GM12878 (cell line): ENCODE measurements at regions not wholly inside any gene's neighbourhood (a gene's known extent, or its start where the extent isn't known, plus 50 kb on each side); places are given as distances from the start of the nearest gene placed in this dataset.

Experiments
- ATAC-seq: fragments of 200-7000 bp; cut with Tn5 transposase; 3 replicates; pipeline ENCODE4 v1.9.1; 2020; ENCODE audit warnings: mild to moderate bottlenecking, moderate library complexity
- BruUV-seq: library from RNA; stranded (reverse); fragments of 400-500 nt; replicated peaks from 2 replicates; lab custom pipeline; 2021; lab: Mats Ljungman, UMichigan
- CTCF ChIA-PET: fragments of 300-600 bp; sonication (Branson Sonifier 250); formaldehyde crosslinking; extraction: SDS; loops from one replicate; lab custom pipeline; 2021; ENCODE audit warnings: inconsistent platforms; lab: Yijun Ruan, JAX
- POLR2A ChIA-PET: fragments of 350-600 bp; formaldehyde crosslinking; extraction: SDS; loops from one replicate; lab custom pipeline; 2021; ENCODE audit warnings: inconsistent platforms; lab: Charles Lee
- RAD21 ChIA-PET: fragments of 300-600 bp; sonication (Branson Sonifier 250); formaldehyde crosslinking; loops from one replicate; lab custom pipeline; 2023; ENCODE audit warnings: antibody characterized with exemption; ENCODE audit not compliant: unreplicated experiment; lab: Charles Lee
- SMC1A ChIA-PET: fragments of 300-600 bp; sonication (Branson Sonifier 250); formaldehyde crosslinking; loops from one replicate; lab custom pipeline; 2023; ENCODE audit not compliant: unreplicated experiment, uncharacterized antibody; lab: Charles Lee
- DNase-seq: peaks from one replicate; pipeline ENCODE4 v3.0.0-alpha.2; 2011; ENCODE audit warnings: low read depth, low spot score
- FAIRE-seq: peaks from 3 replicates; lab custom pipeline; 2011; peaks lifted over from hg19 to GRCh38; lab: Jason Lieb, UNC
- H2AFZ ChIP-seq: 2 replicates; pipeline ENCODE4 v1.6.0; 2011; ENCODE audit warnings: low read depth, low read length, control low read depth; ENCODE audit not compliant: control insufficient read depth
- H3K27ac ChIP-seq: 2 replicates; pipeline ENCODE4 v1.5.1; 2011; ENCODE audit warnings: control low read depth; ENCODE audit not compliant: control insufficient read depth, insufficient read depth
- H3K27me3 ChIP-seq, 2 experiments: replicated peaks in 1 of 2; 2 replicates each; pipeline versions ENCODE4 v1.6.0 to v1.6.1; 2011; ENCODE audit warnings: low read length in 1 of 2; ENCODE audit not compliant: control insufficient read depth in 2 of 2, insufficient read depth in 2 of 2
- H3K36me3 ChIP-seq, 2 experiments: 2 replicates each; pipeline ENCODE4 v1.5.1; 2011; ENCODE audit warnings: low read length in 1 of 2; ENCODE audit not compliant: control insufficient read depth in 2 of 2, insufficient read depth in 2 of 2
- H3K4me1 ChIP-seq: 2 replicates; pipeline ENCODE4 v1.6.1; 2011; ENCODE audit warnings: mild to moderate bottlenecking, low read length, moderate library complexity, mixed read lengths; ENCODE audit not compliant: control insufficient read depth, insufficient read depth
- H3K4me2 ChIP-seq: 2 replicates; pipeline ENCODE4 v1.6.0; 2011; ENCODE audit warnings: control low read depth; ENCODE audit not compliant: control insufficient read depth, insufficient read depth
- H3K4me3 ChIP-seq: fragments of 200-600 bp; sonication (generic); 2 replicates; pipeline ENCODE4 v1.5.1; 2016
- H3K79me2 ChIP-seq: 2 replicates; pipeline ENCODE4 v1.6.0; 2011; ENCODE audit warnings: low read length; ENCODE audit not compliant: control insufficient read depth, insufficient read depth
- H3K9ac ChIP-seq: 2 replicates; pipeline ENCODE4 v1.8.0; 2011; ENCODE audit warnings: low read length, control low read depth, mixed read lengths; ENCODE audit not compliant: control insufficient read depth, insufficient read depth
- H3K9me3 ChIP-seq: replicated peaks from 3 replicates; pipeline ENCODE4 v1.5.1; 2011; ENCODE audit warnings: mild to moderate bottlenecking, low read length; ENCODE audit not compliant: control insufficient read depth, insufficient read depth
- H4K20me1 ChIP-seq: 2 replicates; pipeline ENCODE4 v1.6.0; 2011; ENCODE audit not compliant: control insufficient read depth, insufficient read depth
- BHLHE40 ChIP-seq, 2 experiments: fragments of 450-650 bp in 1 of 2; IDR thresholded peaks; 2 replicates each; pipeline ENCODE4 v1.6.1; 2011 to 2017; ENCODE audit warnings: low read depth in 2 of 2, borderline replicate concordance in 1 of 2, improper control_type of control experiment in 1 of 2, low read length in 1 of 2, mild to moderate bottlenecking in 1 of 2
- EP300 ChIP-seq, 2 experiments: fragments of 150-350 bp in 1 of 2; IDR thresholded peaks; 2 replicates each; pipeline ENCODE4 v1.6.1; 2011 to 2012; ENCODE audit warnings: low read depth in 2 of 2, low read length in 2 of 2, borderline replicate concordance in 1 of 2, improper control_type of control experiment in 1 of 2, inconsistent platforms in 1 of 2; ENCODE audit not compliant: control insufficient read depth in 1 of 2
- MEF2A ChIP-seq: IDR thresholded peaks from 2 replicates; pipeline ENCODE4 v1.6.1; 2011; ENCODE audit warnings: low read depth, mild to moderate bottlenecking, low read length, moderate library complexity; ENCODE audit not compliant: insufficient read depth
- MYC ChIP-seq: IDR thresholded peaks from 2 replicates; pipeline ENCODE4 v1.6.1; 2011; ENCODE audit warnings: mild to moderate bottlenecking, low read length, moderate library complexity, inconsistent platforms; ENCODE audit not compliant: insufficient read depth, insufficient replicate concordance, insufficient read length, severe bottlenecking
- NFXL1 ChIP-seq: fragments of 450-650 bp; IDR thresholded peaks from 2 replicates; pipeline ENCODE4 v1.6.1; 2017; ENCODE audit warnings: antibody characterized with exemption, mild to moderate bottlenecking, borderline replicate concordance
- NR2C2 ChIP-seq: IDR thresholded peaks from 2 replicates; pipeline ENCODE4 v1.6.1; 2011; ENCODE audit warnings: borderline replicate concordance, low read depth; ENCODE audit not compliant: control insufficient read depth, insufficient read length
- NR2F1 ChIP-seq: fragments of 450-650 bp; conservative IDR thresholded peaks from 2 replicates; pipeline ENCODE4 v1.6.1; 2017; ENCODE audit warnings: mild to moderate bottlenecking
- PAX5 ChIP-seq: IDR thresholded peaks from 2 replicates; pipeline ENCODE4 v1.6.1; 2011; ENCODE audit warnings: low read depth, low read length, borderline replicate concordance
- ZNF384 ChIP-seq: IDR thresholded peaks from 2 replicates; pipeline ENCODE4 v1.6.1; 2012; ENCODE audit warnings: low read depth, mild to moderate bottlenecking, low read length, improper control_type of control experiment, borderline replicate concordance
- WGBS: methylation state at CpG from one replicate; pipeline ENCODE4 v1.1.6; 2016; ENCODE audit warnings: low lambda C conversion rate; ENCODE audit not compliant: insufficient replicate concordance, insufficient coverage; ENCODE audit errors: missing lambda C conversion rate; 5-methylcytosine and 5-hydroxymethylcytosine counted together
- in situ Hi-C: fragments of 300-500 bp; cut with MboI; formaldehyde crosslinking; loops from 9 replicates; pipeline ENCODE4 v1.14.3; 2018; ENCODE audit warnings: mixed read lengths
- intact Hi-C: fragments of 100-400 bp; cut with micrococcal nuclease; formaldehyde crosslinking; loops from one replicate; pipeline ENCODE4 v1.14.2; 2022; ENCODE audit not compliant: unreplicated experiment
- TF ChIP-seq, protein P1 (sequence below), 3 experiments: IDR thresholded peaks in 2 of 3; conservative IDR thresholded peaks in 1 of 3; 2 replicates each; pipeline ENCODE4 v1.5.1; 2011; ENCODE audit warnings: low read depth in 3 of 3, low read length in 3 of 3, mild to moderate bottlenecking in 3 of 3, control low read depth in 2 of 3, moderate library complexity in 2 of 3, inconsistent platforms in 1 of 3, mixed read lengths in 1 of 3; ENCODE audit not compliant: control insufficient read depth in 2 of 3, insufficient read depth in 1 of 3; ENCODE audit errors: extremely low read depth in 1 of 3
- TF ChIP-seq, protein P2 (sequence below): IDR thresholded peaks from 2 replicates; pipeline ENCODE4 v1.6.1; 2011; ENCODE audit warnings: mild to moderate bottlenecking, low read depth, low read length, moderate library complexity; ENCODE audit not compliant: insufficient replicate concordance

DNA sequence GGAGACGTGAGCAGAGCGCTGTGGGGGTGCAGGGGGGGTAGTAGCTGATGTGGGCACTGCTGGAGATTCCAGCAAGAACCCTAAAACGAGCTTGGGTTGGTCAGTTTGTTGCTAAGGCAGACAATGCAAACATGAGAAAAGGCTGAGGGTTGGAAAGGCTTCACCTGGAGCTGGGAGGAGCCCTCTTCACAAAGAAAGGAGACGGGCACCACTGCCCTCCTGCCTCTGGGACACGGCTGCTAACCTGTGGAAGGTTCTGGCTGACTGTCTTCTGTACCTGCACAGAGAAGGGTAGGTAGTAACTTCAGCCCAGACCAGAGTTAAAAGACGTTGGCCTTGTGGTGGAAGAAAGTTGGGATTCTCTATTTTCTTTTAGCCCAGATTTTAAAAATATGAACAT, 108.7 kb downstream of the SUCLA2 start:
- Histone ChIP-seq H3K4me1 (no peaks in the 10 kb centered on the region), H3K9ac (no peak overlapping the region), H3K4me3 (no peak overlapping the region), H2AFZ (no peak overlapping the region), H3K4me2 (no peak overlapping the region), H3K36me3 (no peaks in the 10 kb centered on the region), H3K27ac (no peak overlapping the region), H3K9me3 (no peaks in the 10 kb centered on the region), H4K20me1 (no peaks in the 10 kb centered on the region), H3K27me3 (no peaks in the 10 kb centered on the region), H3K79me2 (no peaks in the 10 kb centered on the region)
- BruUV-seq, result no TSS peak
- intact Hi-C loops, result no loop called here
- FAIRE-seq (no peak), ATAC-seq (no peak), DNase-seq (no peak)
- ChIA-PET RAD21 (no interaction called here), SMC1A (interaction anchor here (0.8 kb wide), 1 partner anchor 13 kb away, joined by 3 read pairs; no protein-coding TSS in a partner anchor), CTCF (no interaction called here), POLR2A (interaction anchor here (1.5 kb wide), 1 partner anchor 198 kb away, joined by 3 read pairs; no protein-coding TSS in a partner anchor)
- in situ Hi-C loops, result no loop called here
- TF ChIP-seq MEF2A (no peak), NR2F1 (no peak), ZNF384 (no peak), NR2C2 (no peak), NFXL1 (no peak)
- WGBS, result 15% methylated on average over 6 of the region's 6 CpGs

DNA sequence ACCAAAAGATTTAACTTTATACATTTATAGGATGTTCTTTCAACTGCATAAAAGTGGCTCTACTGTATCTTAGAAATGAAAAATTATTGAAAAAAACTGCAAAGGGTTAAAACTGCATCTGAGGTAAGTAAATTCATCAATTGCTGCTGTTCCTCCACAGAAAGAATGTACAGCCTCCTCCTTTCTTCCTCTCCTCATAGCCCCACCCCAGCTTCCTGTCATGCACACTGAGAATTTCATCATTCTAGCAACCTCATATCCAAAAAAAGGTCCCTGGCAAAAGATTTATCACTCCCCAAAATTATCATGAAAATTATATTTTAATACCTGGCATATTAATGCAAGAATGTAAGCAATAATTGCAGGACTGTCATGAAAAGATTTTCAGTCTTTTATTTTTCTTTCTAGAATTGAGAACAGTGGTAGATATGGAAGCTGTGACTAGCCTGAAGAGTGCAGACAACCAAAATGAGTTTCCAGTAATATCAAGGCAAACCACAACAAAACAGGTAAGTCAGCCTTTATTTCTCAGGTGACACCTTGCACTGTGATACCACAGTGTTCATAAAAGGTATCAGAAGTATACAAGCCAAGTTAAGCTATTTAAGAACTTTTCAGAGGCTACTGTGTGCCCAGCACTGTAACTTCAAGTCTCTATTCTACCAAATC, 110.8 kb downstream of the SUCLA2 start:
- no TSS peak for BruUV-seq
- H2AFZ ChIP-seq, result no peak overlapping the region
- intact Hi-C loops (no loop called here), in situ Hi-C loops (no loop called here)
- ATAC-seq (no peak), DNase-seq (no peak), FAIRE-seq (no peak)
- ChIA-PET CTCF (no interaction called here), RAD21 (no interaction called here), SMC1A (no interaction called here), POLR2A (no interaction called here)
- H4K20me1 ChIP-seq, result no peaks in the 10 kb centered on the region
- H3K4me1 ChIP-seq, result no peaks in the 10 kb centered on the region
- H3K27me3 ChIP-seq, result no peaks in the 10 kb centered on the region
- no peak overlapping the region for H3K9ac ChIP-seq
- no peak overlapping the region for H3K27ac ChIP-seq
- no peaks in the 10 kb centered on the region for H3K9me3 ChIP-seq
- H3K4me2 ChIP-seq, result no peak overlapping the region
- H3K36me3 ChIP-seq, result no peaks in the 10 kb centered on the region
- H3K79me2 ChIP-seq, result no peaks in the 10 kb centered on the region
- H3K4me3 ChIP-seq, result no peak overlapping the region
- no peak for TF ChIP-seq PAX5
- TF ChIP-seq, protein P1, sequence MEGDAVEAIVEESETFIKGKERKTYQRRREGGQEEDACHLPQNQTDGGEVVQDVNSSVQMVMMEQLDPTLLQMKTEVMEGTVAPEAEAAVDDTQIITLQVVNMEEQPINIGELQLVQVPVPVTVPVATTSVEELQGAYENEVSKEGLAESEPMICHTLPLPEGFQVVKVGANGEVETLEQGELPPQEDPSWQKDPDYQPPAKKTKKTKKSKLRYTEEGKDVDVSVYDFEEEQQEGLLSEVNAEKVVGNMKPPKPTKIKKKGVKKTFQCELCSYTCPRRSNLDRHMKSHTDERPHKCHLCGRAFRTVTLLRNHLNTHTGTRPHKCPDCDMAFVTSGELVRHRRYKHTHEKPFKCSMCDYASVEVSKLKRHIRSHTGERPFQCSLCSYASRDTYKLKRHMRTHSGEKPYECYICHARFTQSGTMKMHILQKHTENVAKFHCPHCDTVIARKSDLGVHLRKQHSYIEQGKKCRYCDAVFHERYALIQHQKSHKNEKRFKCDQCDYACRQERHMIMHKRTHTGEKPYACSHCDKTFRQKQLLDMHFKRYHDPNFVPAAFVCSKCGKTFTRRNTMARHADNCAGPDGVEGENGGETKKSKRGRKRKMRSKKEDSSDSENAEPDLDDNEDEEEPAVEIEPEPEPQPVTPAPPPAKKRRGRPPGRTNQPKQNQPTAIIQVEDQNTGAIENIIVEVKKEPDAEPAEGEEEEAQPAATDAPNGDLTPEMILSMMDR (IDR thresholded peaks at IDR 0.05 in 2 of 3, conservative IDR thresholded peaks at IDR 0.05 in 1 of 3; ENCODE audit: control insufficient read depth in 2 of 3, extremely low read depth in 1 of 3, insufficient read depth in 1 of 3, low read depth in 3 of 3, low read length in 3 of 3), result no peak
- TF ChIP-seq BHLHE40 (IDR thresholded peaks at IDR 0.05; ENCODE audit: borderline replicate concordance in 1 of 2, low read depth in 2 of 2, low read length in 1 of 2), result no peak
- no peak for TF ChIP-seq EP300 (IDR thresholded peaks at IDR 0.05; ENCODE audit: borderline replicate concordance in 1 of 2, control insufficient read depth in 1 of 2, low read depth in 2 of 2, low read length in 2 of 2)
- TF ChIP-seq, protein P2, sequence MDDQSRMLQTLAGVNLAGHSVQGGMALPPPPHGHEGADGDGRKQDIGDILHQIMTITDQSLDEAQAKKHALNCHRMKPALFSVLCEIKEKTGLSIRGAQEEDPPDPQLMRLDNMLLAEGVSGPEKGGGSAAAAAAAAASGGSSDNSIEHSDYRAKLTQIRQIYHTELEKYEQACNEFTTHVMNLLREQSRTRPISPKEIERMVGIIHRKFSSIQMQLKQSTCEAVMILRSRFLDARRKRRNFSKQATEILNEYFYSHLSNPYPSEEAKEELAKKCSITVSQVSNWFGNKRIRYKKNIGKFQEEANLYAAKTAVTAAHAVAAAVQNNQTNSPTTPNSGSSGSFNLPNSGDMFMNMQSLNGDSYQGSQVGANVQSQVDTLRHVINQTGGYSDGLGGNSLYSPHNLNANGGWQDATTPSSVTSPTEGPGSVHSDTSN, result no peak
- TF ChIP-seq MYC, result no peak
